ENCODE measurements at regions not wholly inside any gene's neighbourhood (a gene's known extent, or its start where the extent isn't known, plus 50 kb on each side); places are given as distances from the start of the nearest gene placed in this dataset.

DNA sequence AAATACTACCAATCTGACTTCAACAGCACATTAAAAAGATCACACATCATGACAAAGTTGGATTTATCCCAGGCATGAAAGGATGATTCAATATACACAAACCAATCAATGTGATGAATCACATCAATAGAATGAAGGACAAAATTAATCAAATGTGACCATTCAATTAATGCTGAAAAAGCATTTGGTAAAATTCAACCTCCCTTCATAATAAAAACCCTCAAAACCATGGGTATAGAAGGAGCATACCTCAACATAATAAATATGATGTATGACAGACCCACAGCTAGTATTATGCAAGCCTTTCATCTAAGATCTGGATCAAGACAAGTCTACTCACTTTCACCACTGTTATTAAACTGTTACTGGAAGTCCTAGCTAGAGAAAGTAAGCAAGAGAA is 921.7 kb upstream of the RAG2 start:
- H3K36me3 Mint-ChIP-seq (ENCODE audit: low read depth), result no peaks in the 10 kb centered on the region
- DNase-seq, result no peak
- H3K4me1 Mint-ChIP-seq (ENCODE audit: low read depth), result no peaks in the 10 kb centered on the region
- H3K9me3 Mint-ChIP-seq, result peaks cover 18% of the 10 kb centered on the region
- no peak overlapping the region for H3K27ac Mint-ChIP-seq
- intact Hi-C loops (cut with micrococcal nuclease), result no loop called here
- H3K27me3 Mint-ChIP-seq (ENCODE audit: low read depth), result no peaks in the 10 kb centered on the region
- CTCF ChIA-PET, result no interaction called here
- no peak overlapping the region for H3K4me3 Mint-ChIP-seq

GRCh38 chr11:37512156-37512780 is 914.2 kb upstream of the RAG2 start:
- no peak for DNase-seq
- H3K27me3 Mint-ChIP-seq (ENCODE audit: low read depth), result no peaks in the 10 kb centered on the region
- CTCF ChIA-PET, result no interaction called here
- H3K4me3 Mint-ChIP-seq, result no peak overlapping the region
- H3K9me3 Mint-ChIP-seq, result peaks cover 3% of the 10 kb centered on the region
- no peak overlapping the region for H3K27ac Mint-ChIP-seq
- no peaks in the 10 kb centered on the region for H3K4me1 Mint-ChIP-seq (ENCODE audit: low read depth)
- intact Hi-C loops (cut with micrococcal nuclease), result no loop called here
- H3K36me3 Mint-ChIP-seq (ENCODE audit: low read depth), result no peaks in the 10 kb centered on the region

GRCh38 chr11:37511425-37511933 is 913.4 kb upstream of the RAG2 start:
- Mint-ChIP-seq H3K36me3 (ENCODE audit: low read depth) (no peaks in the 10 kb centered on the region), H3K4me3 (no peak overlapping the region), H3K27me3 (ENCODE audit: low read depth) (no peaks in the 10 kb centered on the region), H3K27ac (no peak overlapping the region), H3K4me1 (ENCODE audit: low read depth) (no peaks in the 10 kb centered on the region), H3K9me3 (peaks cover 3% of the 10 kb centered on the region)
- DNase-seq, result no peak
- CTCF ChIA-PET, result no interaction called here
- intact Hi-C loops (cut with micrococcal nuclease), result no loop called here

DNA sequence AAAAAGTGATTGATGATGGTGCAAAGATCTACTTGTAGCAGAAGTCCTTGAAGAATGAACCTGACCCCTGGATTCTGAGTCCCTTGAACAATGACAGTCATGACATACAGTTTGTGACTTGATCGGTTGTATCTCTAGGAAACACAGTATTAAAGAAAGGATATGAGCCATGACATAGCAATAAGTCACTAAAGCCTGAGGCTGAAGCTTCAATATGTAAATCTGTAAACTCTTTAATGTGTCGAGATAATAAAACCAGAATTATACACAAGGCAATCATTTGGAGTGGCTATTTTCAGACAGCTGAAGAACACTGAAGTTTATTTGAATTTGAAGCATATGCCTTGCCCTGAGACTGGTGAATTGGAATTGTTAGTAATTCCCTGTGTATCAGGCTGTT is 911.5 kb upstream of the RAG2 start:
- H3K9me3 Mint-ChIP-seq, result peaks cover 1% of the 10 kb centered on the region
- no peaks in the 10 kb centered on the region for H3K4me1 Mint-ChIP-seq (ENCODE audit: low read depth)
- H3K27me3 Mint-ChIP-seq (ENCODE audit: low read depth), result no peaks in the 10 kb centered on the region
- DNase-seq, result no peak
- intact Hi-C loops (cut with micrococcal nuclease), result no loop called here
- H3K4me3 Mint-ChIP-seq, result no peak overlapping the region
- H3K36me3 Mint-ChIP-seq (ENCODE audit: low read depth), result no peaks in the 10 kb centered on the region
- CTCF ChIA-PET, result no interaction called here
- H3K27ac Mint-ChIP-seq, result no peak overlapping the region

- peaks cover 1% of the 10 kb centered on the region for H3K9me3 Mint-ChIP-seq
- no peaks in the 10 kb centered on the region for H3K27me3 Mint-ChIP-seq (ENCODE audit: low read depth)
- CTCF ChIA-PET, result no interaction called here
- H3K4me1 Mint-ChIP-seq (ENCODE audit: low read depth), result no peaks in the 10 kb centered on the region
- no peak overlapping the region for H3K27ac Mint-ChIP-seq
- intact Hi-C loops (cut with micrococcal nuclease), result no loop called here
- H3K36me3 Mint-ChIP-seq (ENCODE audit: low read depth), result no peaks in the 10 kb centered on the region
- DNase-seq, result no peak
- H3K4me3 Mint-ChIP-seq, result no peak overlapping the region
Measured at GRCh38 chr11:37506531-37506930, 908.5 kb upstream of the RAG2 start.

GRCh38 chr11:37505406-37505805 is 907.4 kb upstream of the RAG2 start:
- Mint-ChIP-seq H3K4me3 (no peak overlapping the region), H3K27ac (no peak overlapping the region), H3K4me1 (ENCODE audit: low read depth) (no peaks in the 10 kb centered on the region), H3K36me3 (ENCODE audit: low read depth) (no peaks in the 10 kb centered on the region), H3K9me3 (peaks cover 1% of the 10 kb centered on the region), H3K27me3 (ENCODE audit: low read depth) (no peaks in the 10 kb centered on the region)
- CTCF ChIA-PET, result no interaction called here
- intact Hi-C loops (cut with micrococcal nuclease), result no loop called here
- no peak for DNase-seq

DNA sequence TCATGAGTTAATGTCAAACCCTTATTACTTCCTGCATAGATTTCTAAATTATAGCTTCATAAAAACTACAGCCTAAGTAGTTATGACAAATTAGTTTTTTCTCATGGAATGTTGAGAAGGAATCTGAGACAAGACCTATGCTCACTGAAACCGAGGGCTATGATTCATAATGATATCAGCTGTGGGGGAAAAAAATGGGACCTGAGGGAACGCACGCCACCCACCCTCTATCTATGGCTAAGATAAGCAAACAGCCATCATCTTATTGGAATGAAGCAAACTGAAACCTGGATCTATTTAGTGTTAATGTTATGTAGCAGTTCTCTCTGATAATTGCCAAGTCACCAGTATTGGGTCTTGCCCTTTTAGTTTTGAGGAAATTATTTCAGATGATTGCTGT is 906.9 kb upstream of the RAG2 start:
- Mint-ChIP-seq H3K27ac (no peak overlapping the region), H3K9me3 (peaks cover 1% of the 10 kb centered on the region), H3K4me3 (no peak overlapping the region), H3K4me1 (ENCODE audit: low read depth) (no peaks in the 10 kb centered on the region), H3K36me3 (ENCODE audit: low read depth) (no peaks in the 10 kb centered on the region), H3K27me3 (ENCODE audit: low read depth) (no peaks in the 10 kb centered on the region)
- CTCF ChIA-PET, result no interaction called here
- intact Hi-C loops (cut with micrococcal nuclease), result no loop called here
- no peak for DNase-seq

- no peaks in the 10 kb centered on the region for H3K9me3 Mint-ChIP-seq
- no peak overlapping the region for H3K27ac Mint-ChIP-seq
- H3K36me3 Mint-ChIP-seq (ENCODE audit: low read depth), result no peaks in the 10 kb centered on the region
Measured at GRCh38 chr11:37504060-37504611, 906.1 kb upstream of the RAG2 start.

DNA sequence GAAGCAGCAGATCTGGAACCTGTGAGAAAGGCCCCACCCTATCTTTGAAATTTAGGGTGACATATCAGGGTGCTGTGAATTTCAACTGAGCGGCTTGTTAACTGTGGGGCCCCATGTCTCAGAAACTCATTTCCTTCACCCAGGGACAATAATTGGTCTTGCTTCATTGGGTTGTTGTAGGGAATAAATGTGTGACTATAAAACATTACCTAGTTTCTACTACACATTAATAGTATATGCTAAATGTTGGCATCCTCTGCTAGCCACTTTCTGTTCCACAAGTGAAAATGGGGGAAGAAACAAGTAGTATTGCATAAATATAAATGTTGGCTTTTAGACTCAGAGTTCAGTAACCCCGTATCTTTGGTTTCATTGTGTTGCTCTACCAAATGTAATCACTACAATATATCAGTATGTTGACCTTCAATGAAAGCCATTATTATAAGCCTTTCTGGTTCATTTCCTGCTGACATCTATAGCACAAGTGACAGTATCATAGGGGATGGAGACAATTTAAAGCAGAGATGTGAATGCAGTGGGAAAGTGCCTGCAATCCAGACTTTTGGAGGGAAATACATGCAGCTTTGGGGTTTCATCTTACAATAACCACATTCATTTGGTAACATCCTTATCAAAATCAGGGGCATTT is 905.5 kb upstream of the RAG2 start:
- Mint-ChIP-seq H3K36me3 (ENCODE audit: low read depth) (no peaks in the 10 kb centered on the region), H3K27ac (no peak overlapping the region), H3K27me3 (ENCODE audit: low read depth) (no peaks in the 10 kb centered on the region), H3K4me3 (no peak overlapping the region), H3K4me1 (ENCODE audit: low read depth) (no peaks in the 10 kb centered on the region), H3K9me3 (no peaks in the 10 kb centered on the region)
- CTCF ChIA-PET, result no interaction called here
- no peak for DNase-seq
- intact Hi-C loops (cut with micrococcal nuclease), result no loop called here

More at GRCh38 chr11:37504060-37504611, 906.1 kb upstream of the RAG2 start:
- intact Hi-C loops (cut with micrococcal nuclease), result no loop called here
- Mint-ChIP-seq H3K4me3 (no peak overlapping the region), H3K27me3 (ENCODE audit: low read depth) (no peaks in the 10 kb centered on the region), H3K4me1 (ENCODE audit: low read depth) (no peaks in the 10 kb centered on the region)
- DNase-seq, result no peak
- CTCF ChIA-PET, result no interaction called here

GRCh38 chr11:37502202-37502601 is 904.2 kb upstream of the RAG2 start:
- H3K36me3 Mint-ChIP-seq (ENCODE audit: low read depth), result no peaks in the 10 kb centered on the region
- no peak overlapping the region for H3K4me3 Mint-ChIP-seq
- H3K27ac Mint-ChIP-seq, result no peak overlapping the region
- CTCF ChIA-PET, result no interaction called here
- intact Hi-C loops (cut with micrococcal nuclease), result no loop called here
- H3K4me1 Mint-ChIP-seq (ENCODE audit: low read depth), result no peaks in the 10 kb centered on the region
- H3K9me3 Mint-ChIP-seq, result no peaks in the 10 kb centered on the region
- no peak for DNase-seq
- H3K27me3 Mint-ChIP-seq (ENCODE audit: low read depth), result no peaks in the 10 kb centered on the region

DNA sequence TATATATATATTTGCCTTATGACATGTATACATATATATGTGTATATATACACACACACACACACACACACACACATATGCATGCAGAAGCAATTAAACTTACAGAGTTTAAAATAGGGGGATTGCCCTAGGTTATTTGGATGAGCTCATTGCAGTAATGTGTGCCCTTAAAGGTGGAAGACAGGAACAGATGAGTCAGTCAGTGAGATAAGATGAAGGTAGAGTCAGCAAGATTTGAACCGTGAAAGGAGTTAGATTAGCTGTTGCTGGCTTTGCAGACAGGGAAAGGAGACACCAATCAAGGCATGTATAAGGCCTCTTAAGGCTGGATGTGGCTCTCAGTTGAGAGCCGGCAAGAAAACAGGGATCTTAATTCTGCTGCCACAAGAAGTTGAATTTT is 902.4 kb upstream of the RAG2 start:
- Mint-ChIP-seq H3K36me3 (ENCODE audit: low read depth) (no peaks in the 10 kb centered on the region), H3K4me1 (ENCODE audit: low read depth) (no peaks in the 10 kb centered on the region), H3K27me3 (ENCODE audit: low read depth) (no peaks in the 10 kb centered on the region), H3K4me3 (no peak overlapping the region), H3K27ac (no peak overlapping the region), H3K9me3 (no peaks in the 10 kb centered on the region)
- CTCF ChIA-PET, result interaction anchor here (0.6 kb wide), 1 partner anchor 283 kb away, joined by 5 read pairs; no protein-coding TSS in a partner anchor
- intact Hi-C loops (cut with micrococcal nuclease), result no loop called here
- DNase-seq, result no peak

DNA sequence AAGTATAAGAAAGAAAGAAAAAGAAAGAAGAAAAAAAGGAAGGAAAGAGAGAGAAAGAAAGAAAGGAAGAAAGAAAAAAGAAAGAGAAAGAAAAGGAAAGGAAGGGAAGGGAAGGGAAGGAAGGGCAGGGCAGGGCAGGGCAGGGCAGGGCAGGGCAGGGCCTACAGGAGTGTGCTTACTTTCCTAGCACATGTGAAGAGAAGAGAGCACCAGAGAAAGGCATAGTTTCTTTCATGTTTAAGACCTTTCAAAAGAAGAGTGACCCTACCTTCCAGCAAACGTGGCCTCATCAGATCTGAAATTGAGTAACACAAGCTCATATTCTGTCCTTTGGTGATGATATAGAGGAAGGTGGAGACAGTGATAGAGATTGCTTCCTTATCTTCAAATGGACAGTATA is 899.3 kb upstream of the RAG2 start:
- H3K27me3 Mint-ChIP-seq (ENCODE audit: low read depth), result no peaks in the 10 kb centered on the region
- no peaks in the 10 kb centered on the region for H3K36me3 Mint-ChIP-seq (ENCODE audit: low read depth)
- CTCF ChIA-PET, result interaction anchor here (0.5 kb wide), 1 partner anchor 132 kb away, joined by 8 read pairs; no protein-coding TSS in a partner anchor
- H3K9me3 Mint-ChIP-seq, result peaks cover 4% of the 10 kb centered on the region
- no peak overlapping the region for H3K27ac Mint-ChIP-seq
- H3K4me1 Mint-ChIP-seq (ENCODE audit: low read depth), result no peaks in the 10 kb centered on the region
- intact Hi-C loops (cut with micrococcal nuclease), result no loop called here
- no peak overlapping the region for H3K4me3 Mint-ChIP-seq
- DNase-seq, result no peak

DNA sequence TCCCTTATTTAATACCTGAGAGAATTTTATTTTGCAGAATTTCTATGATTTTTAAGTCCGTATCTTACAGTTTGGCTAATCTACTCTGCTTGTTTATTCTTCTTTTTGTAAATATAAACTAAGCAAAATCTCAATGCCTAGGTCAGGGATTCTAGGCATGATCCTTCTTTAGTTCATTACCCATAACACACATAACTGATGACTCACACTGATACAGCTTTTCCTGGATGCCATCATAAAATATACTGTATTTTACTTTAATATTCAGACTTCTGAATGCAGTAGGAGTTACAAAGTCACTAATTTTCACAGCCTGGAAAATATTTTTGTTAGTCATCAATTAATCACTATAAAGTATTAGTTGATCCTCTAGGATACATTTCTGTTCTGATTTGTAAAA is 898.2 kb upstream of the RAG2 start:
- H3K4me1 Mint-ChIP-seq (ENCODE audit: low read depth), result no peaks in the 10 kb centered on the region
- H3K27ac Mint-ChIP-seq, result no peak overlapping the region
- no peaks in the 10 kb centered on the region for H3K27me3 Mint-ChIP-seq (ENCODE audit: low read depth)
- DNase-seq, result no peak
- intact Hi-C loops (cut with micrococcal nuclease), result no loop called here
- H3K4me3 Mint-ChIP-seq, result no peak overlapping the region
- CTCF ChIA-PET, result no interaction called here
- H3K9me3 Mint-ChIP-seq, result peaks cover 4% of the 10 kb centered on the region
- H3K36me3 Mint-ChIP-seq (ENCODE audit: low read depth), result no peaks in the 10 kb centered on the region

Measured in activated naive CD4-positive, alpha-beta T cell treated with anti-CD3 and anti-CD28 coated beads for 36 hours (primary cell).